HS-27A (cell line): ENCODE measurements at regions not wholly inside any gene's neighbourhood (a gene's known extent, or its start where the extent isn't known, plus 50 kb on each side); places are given as distances from the start of the nearest gene placed in this dataset.
A peak's percentile ranks its signal among the peaks of the same experiment; 100 is the strongest.

Experiments used
- DNase-seq: peaks from one replicate; pipeline ENCODE4 v3.0.0-alpha.2; 2012; ENCODE audit warnings: low read depth, missing footprints

- no peak for DNase-seq
Observed at GRCh38 chr16:73304008-73304774, 256.3 kb upstream of the ZFHX3 start.

DNA sequence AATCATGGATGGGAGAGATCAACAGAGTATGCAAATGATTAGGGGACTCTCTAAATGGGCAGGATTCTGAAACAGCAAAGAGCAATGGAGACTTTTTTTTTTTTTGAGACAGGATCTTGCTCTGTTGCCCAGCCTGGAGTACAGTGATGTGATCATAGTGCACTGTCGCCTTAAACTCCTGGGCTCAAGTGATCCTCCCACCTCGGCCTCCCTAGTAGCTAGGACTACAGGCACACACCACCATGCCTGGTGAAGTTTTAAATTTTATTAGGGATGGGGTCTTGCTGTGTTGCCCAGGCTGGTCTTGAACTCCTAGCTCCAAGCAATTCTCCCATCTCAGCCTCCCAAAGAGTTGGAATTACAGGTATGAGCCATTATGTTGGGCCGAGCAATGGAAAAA, 255.0 kb upstream of the ZFHX3 start:
- no peak for DNase-seq

GRCh38 chr16:73301984-73302383, 254.1 kb upstream of the ZFHX3 start:
- DNase-seq = no peak

DNA sequence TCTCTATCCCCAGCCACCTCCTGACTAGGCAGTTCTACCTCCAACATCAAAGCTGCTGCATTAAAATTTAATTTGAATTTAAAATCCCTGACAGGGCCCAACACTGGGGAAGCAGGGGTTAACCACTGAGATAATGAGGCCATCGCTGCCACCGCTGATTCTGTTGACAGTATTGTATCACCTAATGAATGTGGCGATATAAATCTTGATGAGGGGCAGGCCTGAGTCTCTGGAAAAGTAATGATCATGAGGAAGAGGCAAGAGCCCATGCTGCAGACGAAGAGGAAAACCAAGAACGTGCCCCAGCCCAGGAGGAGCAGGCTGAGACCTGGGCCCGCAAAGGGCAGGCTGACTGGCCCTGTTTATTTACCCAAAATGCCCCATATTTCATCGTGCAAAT, 251.4 kb upstream of the ZFHX3 start:
- DNase-seq = no peak

GRCh38 chr16:73298562-73298961, 250.6 kb upstream of the ZFHX3 start:
- DNase-seq = peak; percentile 20

DNA sequence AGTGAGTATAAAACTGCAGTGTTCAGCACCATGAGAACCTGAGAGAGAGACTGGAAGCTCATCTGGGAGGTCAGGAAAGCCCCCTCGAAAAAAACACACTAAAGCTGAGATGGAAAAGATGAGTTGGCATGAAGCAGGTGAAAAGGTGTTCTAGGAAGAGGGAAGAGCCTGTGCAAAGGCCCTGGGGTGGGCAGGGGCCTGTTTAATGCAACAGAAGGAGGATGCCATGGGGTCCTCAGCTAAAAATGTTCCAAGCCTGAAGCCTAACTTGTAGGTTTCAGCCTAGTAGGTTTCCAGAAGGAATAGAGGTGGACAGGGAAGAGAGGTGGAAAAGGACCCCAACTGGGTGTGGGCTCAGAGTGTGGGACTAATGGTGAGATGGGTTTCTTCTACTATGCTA, 242.3 kb upstream of the ZFHX3 start:
- DNase-seq = no peak

DNA sequence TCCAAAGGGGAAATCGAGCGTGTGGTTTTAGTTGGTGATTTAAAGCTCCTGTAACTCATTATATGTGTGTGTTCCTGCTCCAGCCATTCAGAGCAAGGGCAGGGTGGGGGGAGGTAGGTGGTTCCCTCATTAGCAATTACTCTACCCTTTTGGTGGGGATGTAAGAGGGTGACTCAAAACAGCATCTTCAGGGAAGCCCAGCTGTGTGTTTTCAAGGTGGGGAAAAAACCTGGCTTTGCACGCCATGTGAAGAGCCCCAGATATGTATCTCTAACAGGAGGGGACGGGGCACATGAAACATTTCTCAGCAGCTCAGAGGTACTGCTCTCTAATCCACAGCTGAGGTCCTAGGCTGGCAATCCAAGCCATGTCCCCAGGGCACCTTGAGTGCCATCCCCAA, 241.3 kb upstream of the ZFHX3 start:
- DNase-seq = no peak

GRCh38 chr16:73288520-73288919, 240.6 kb upstream of the ZFHX3 start:
- DNase-seq = no peak

DNA sequence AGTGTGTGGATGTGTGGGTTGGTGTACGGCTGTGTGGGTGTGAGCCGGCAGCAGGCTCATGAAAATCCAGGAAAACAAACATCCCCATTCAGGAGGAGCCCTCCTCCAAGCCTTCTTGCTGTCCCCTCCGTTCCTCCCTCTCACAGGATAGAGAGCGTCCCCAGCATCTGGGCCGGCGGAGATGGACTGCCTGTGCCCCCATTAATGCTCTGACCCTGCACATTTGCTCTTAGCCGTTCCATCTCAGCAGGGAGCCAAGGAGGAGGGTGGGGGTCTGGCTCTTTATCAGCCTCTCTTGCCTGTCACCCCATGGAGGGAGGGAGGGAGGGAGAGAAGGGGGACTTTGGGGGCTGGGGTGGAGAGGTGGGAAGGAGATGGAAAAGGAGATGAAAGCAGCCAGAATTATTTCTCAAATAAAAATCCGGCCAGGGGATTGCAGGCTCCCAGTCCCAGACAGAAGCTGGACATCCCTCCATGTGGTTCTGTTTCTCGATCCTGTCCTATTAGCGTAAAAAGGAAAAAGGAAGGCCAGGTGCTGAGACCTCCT, 240.0 kb upstream of the ZFHX3 start:
- no peak for DNase-seq

- no peak for DNase-seq
Observed at GRCh38 chr16:73286346-73287267, 238.7 kb upstream of the ZFHX3 start.

DNA sequence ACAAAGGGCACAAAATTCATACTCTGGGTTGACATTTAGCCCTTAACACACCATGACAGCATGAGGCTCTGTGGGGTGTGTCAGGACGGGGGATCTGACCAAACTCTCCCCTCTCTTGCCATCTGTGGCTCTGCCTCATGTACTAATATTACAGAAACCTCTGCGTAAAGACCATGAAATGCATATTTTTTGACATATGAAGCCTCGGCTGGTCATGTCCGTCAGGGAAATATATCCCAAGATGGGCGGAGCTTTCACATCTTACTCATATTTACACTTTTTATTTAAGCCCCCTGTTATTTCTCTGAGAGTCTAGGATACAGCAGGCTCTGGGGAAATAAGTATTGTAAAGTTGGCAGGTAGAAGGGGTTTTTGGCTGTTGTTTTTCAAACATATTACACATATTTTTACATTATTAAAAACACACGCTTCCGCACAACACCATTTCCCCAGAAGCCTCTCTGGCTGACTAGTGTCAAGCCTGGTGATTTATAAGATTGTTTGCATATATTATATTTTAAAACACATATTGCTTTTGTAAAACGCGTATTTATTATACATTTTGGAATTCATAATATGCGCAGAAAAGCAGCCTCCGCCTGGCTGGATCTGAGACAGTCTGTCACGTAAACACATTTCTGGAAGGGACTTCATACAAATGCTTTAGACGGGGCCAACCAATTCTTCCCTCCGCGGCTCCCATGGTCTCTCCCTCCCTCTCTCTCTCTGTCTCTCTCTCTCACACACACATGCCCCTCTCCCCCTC, 237.7 kb upstream of the ZFHX3 start:
- no peak for DNase-seq

DNA sequence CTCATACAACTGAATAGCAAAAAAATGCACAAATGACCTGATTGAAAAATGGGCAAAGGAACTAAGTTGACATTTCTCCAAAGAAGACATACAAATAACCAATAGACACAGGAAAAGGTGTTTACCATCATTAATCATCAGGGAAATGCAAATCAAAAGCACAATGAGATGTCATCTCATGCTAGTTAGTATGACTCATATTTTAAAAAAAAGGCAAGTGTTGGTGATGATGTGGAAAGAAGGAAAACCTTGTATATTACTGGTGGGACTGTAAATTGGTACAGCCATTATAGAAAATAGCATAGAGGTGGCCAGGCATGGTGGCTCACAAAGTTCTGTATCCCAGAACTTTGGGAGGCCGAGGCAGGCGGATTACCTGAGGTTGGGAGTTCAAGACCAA, 232.5 kb upstream of the ZFHX3 start:
- no peak for DNase-seq

- DNase-seq = no peak
Observed at GRCh38 chr16:73279451-73279850, 231.5 kb upstream of the ZFHX3 start.

DNA sequence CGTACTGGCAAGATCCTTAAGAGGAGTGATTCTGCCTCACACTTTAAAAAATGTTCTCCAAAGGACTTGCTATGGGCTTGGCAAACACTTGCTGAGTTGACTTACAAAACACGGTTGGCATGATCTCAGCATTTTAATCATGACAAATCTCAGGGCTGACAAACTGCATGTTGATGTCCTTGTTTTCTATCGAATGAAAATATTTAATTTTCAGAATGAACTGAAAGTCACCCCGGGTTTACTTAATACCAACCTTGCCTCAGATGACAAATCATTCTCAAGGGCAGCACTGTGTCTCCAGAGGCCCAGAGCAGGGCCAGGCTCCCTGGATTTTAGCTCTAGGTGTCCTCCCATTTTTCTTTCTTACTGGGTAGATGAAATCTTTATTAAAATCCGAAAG, 229.1 kb upstream of the ZFHX3 start:
- no peak for DNase-seq

DNA sequence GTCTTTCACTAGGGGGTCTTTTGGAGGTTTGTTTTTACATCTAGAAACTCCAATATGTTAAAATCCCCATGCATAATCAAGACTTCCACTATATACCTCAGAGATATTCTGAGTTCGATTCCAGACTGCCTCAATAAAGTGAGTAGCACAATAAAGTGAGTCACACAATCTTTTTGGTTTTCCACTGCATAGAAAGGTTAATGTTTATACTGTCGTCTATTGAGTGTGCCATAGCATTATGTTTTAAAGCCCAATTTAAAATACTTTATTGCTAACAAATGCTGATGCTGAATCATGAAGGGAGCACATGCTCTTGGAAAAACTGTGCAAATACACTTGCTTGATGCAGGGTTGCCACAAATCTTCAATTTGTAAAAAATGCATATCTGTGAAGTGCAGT, 227.5 kb upstream of the ZFHX3 start:
- DNase-seq = no peak

- DNase-seq = no peak
Observed at GRCh38 chr16:73275024-73275423, 227.1 kb upstream of the ZFHX3 start.

GRCh38 chr16:73274140-73274539, 226.2 kb upstream of the ZFHX3 start:
- no peak for DNase-seq

DNA sequence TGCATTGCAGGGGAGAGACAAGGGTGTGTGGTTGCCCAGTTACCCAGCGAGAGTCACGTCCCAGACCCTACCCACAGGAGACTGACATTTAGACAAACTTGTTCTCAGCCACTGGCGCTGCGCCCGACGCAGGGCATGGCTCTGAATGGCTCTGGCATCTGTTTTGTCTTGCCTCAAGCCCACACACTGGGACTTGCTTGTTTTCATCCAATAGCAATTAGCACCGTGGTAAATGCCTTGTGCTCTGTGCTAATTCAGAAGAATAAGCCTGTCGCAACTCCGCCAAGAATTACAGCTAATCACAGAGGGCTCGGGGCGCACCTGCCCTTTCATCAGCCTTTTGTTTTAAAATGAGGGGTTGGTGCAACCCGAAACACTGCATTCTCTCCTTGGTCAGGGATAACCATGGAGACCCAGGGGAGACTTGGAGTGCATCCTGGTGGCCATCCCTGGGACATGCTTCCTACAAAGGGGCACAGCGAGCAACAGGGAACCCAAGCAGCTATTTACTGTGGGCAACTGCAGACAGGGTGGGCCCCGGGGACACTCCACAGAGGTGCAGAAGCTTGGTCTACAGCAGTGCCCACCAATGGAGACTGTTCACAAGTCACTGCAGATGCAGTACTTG, 220.6 kb upstream of the ZFHX3 start:
- DNase-seq = no peak

DNA sequence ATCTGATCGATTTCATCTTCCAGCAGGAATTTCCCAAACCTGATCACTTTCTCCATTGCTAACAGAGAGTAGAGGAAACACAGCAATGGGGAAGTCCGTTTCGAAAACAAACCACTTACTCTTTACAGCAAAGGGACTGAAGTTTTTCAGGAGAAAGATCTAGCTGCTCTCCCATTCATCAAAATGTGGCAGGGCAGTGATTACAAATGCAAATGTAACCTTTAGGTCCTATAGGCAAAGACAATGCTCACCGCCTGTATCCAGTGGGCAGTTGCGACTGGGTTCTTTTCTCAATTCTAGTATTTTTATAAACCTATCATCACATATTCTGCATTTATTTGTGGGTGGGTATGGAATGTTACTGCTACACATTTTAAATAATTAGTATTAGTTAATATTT, 218.0 kb upstream of the ZFHX3 start:
- no peak for DNase-seq

DNA sequence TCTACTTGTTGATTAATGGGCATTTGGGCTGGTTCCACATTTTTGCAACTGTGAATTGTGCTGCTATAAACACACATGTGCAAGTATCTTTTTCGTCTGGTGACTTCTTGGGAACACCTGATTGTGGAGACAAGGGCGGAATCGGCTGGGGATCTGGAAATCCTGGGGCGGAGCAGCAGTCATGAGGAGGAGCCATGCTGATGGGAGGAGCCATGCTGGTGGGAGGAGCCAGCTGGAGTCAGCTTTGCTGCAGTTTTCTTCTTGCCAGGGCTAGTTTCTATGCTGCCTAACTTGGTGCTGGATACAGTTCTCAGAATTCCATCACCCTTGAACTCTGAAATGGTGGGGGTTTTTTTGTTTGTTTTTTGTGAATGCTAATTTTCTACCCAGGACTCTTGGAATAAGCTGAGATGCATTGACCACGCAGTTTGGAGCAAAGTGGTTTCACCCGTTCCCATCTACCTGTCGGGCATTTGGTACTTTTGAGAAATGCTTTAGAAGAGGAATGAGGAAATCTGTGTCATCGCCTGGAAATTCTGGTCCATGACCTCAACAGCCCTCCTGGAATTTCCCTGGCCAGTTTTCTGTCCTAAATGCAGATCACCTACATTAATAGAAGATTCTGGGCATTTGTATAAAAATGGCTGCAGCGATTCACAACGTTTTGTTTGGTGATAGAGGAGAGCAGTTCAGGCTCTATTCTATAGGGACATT, 217.4 kb upstream of the ZFHX3 start:
- no peak for DNase-seq

- DNase-seq = no peak
Observed at GRCh38 chr16:73262931-73263330, 215.0 kb upstream of the ZFHX3 start.
